ENCODE measurements at regions not wholly inside any gene's neighbourhood (a gene's known extent, or its start where the extent isn't known, plus 50 kb on each side); places are given as distances from the start of the nearest gene placed in this dataset.

DNA sequence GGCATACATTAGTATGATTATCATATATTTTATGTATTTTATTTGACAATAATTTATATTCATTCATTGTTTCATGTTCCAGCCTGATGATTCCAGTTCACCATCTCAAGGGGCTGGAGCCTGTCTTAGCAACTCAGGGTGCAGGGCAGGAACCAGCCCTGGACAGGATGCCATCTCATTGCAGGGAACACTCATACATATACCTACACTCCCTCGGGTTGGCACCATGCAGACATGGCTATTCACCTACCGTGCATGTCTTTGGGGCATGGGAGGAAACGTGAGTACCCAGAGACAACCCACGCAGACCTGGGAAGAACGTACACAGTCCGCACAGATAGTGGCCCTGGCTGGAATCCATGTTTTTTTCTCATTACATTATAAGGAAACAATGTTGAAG, 151.0 kb upstream of the ZNF536 start:
- Histone ChIP-seq H3K9me2 (replicated peaks; ENCODE audit: insufficient read depth) (no peaks in the 10 kb centered on the region), H2AFZ (no peak overlapping the region), H3K4me1 (ENCODE audit: insufficient read depth) (peaks cover 21% of the 10 kb centered on the region), H4K20me1 (ENCODE audit: insufficient read depth, poor library complexity, severe bottlenecking) (no peaks in the 10 kb centered on the region), H3K79me2 (no peaks in the 10 kb centered on the region), H3K27ac (no peak overlapping the region), H3K4me2 (no peak overlapping the region), H3K4me3 (no peak overlapping the region), H3K27me3 (peaks cover 65% of the 10 kb centered on the region), H3K36me3 (replicated peaks; ENCODE audit: insufficient read depth, low read depth) (no peaks in the 10 kb centered on the region), H3K9me3 (ENCODE audit: low read depth) (no peaks in the 10 kb centered on the region)
- 82% methylated on average over 6 of the region's 6 CpGs for WGBS (ENCODE audit: low lambda C conversion rate, missing lambda C conversion rate)
- no peak for DNase-seq (ENCODE audit: low spot score)
- TF ChIP-seq EZH2phosphoT487 (IDR thresholded peaks at IDR 0.05; ENCODE audit: low read depth, severe bottlenecking, unreplicated experiment) (no peak), CTCF (IDR thresholded peaks at IDR 0.05; ENCODE audit: poor library complexity) (no peak), EZH2 (IDR thresholded peaks at IDR 0.05; ENCODE audit: borderline replicate concordance) (no peak)

DNA sequence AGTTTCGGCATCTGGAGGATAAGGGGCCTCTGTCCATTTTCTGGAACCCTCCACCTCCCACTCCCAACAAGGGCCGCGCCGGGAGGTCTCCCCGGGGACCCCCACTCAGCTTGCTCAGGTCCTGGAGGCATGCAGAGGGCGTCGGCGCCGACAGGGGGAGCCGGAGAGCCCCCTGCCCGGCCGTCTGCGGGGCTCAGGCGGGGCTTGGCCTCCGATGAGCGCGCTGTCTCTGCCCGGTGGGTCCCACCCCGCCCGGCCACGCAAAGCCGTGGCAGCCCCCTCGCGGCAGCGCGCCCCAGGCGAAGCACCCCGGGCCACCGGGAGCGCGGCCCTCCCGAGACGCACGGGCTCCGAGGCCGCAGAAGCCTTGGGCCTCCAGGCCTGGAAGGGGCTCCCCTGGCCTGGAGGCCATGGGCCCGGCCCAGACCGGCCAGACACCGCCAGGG, 149.7 kb upstream of the ZNF536 start:
- 8% methylated on average over 30 of the region's 39 CpGs for WGBS (ENCODE audit: low lambda C conversion rate, missing lambda C conversion rate)
- Histone ChIP-seq H3K4me2 (peak overlapping the region; percentile 66), H3K9me3 (ENCODE audit: low read depth) (no peaks in the 10 kb centered on the region), H3K4me1 (ENCODE audit: insufficient read depth) (peaks cover 31% of the 10 kb centered on the region), H3K27me3 (peaks cover 75% of the 10 kb centered on the region), H3K79me2 (no peaks in the 10 kb centered on the region), H4K20me1 (ENCODE audit: insufficient read depth, poor library complexity, severe bottlenecking) (no peaks in the 10 kb centered on the region), H3K36me3 (replicated peaks; ENCODE audit: insufficient read depth, low read depth) (no peaks in the 10 kb centered on the region), H3K27ac (no peak overlapping the region), H2AFZ (no peak overlapping the region), H3K4me3 (no peak overlapping the region), H3K9me2 (replicated peaks; ENCODE audit: insufficient read depth) (no peaks in the 10 kb centered on the region)
- DNase-seq (ENCODE audit: low spot score) = peak; percentile 43
- TF ChIP-seq EZH2phosphoT487 (IDR thresholded peaks at IDR 0.05; ENCODE audit: low read depth, severe bottlenecking, unreplicated experiment) (no peak), EZH2 (IDR thresholded peaks at IDR 0.05; ENCODE audit: borderline replicate concordance) (no peak), CTCF (IDR thresholded peaks at IDR 0.05; ENCODE audit: poor library complexity) (peak; percentile 54)

GRCh38 chr19:30222992-30223865, 149.0 kb upstream of the ZNF536 start:
- 12% methylated on average over 36 of the region's 36 CpGs for WGBS (ENCODE audit: low lambda C conversion rate, missing lambda C conversion rate)
- Histone ChIP-seq H3K9me3 (ENCODE audit: low read depth) (no peaks in the 10 kb centered on the region), H3K4me2 (peak overlapping the region; percentile 66), H3K9me2 (replicated peaks; ENCODE audit: insufficient read depth) (no peaks in the 10 kb centered on the region), H3K79me2 (no peaks in the 10 kb centered on the region), H2AFZ (no peak overlapping the region), H3K27ac (no peak overlapping the region), H3K4me1 (ENCODE audit: insufficient read depth) (peaks cover 36% of the 10 kb centered on the region), H3K27me3 (peaks cover 79% of the 10 kb centered on the region), H3K4me3 (no peak overlapping the region), H4K20me1 (ENCODE audit: insufficient read depth, poor library complexity, severe bottlenecking) (no peaks in the 10 kb centered on the region), H3K36me3 (replicated peaks; ENCODE audit: insufficient read depth, low read depth) (no peaks in the 10 kb centered on the region)
- TF ChIP-seq EZH2phosphoT487 (IDR thresholded peaks at IDR 0.05; ENCODE audit: low read depth, severe bottlenecking, unreplicated experiment) (no peak), EZH2 (IDR thresholded peaks at IDR 0.05; ENCODE audit: borderline replicate concordance) (no peak), CTCF (IDR thresholded peaks at IDR 0.05; ENCODE audit: poor library complexity) (no peak)
- peak; percentile 29 for DNase-seq (ENCODE audit: low spot score)
